ENCODE measurements at regions not wholly inside any gene's neighbourhood (a gene's known extent, or its start where the extent isn't known, plus 50 kb on each side); places are given as distances from the start of the nearest gene placed in this dataset.
A peak's percentile ranks its signal among the peaks of the same experiment; 100 is the strongest.

DNA sequence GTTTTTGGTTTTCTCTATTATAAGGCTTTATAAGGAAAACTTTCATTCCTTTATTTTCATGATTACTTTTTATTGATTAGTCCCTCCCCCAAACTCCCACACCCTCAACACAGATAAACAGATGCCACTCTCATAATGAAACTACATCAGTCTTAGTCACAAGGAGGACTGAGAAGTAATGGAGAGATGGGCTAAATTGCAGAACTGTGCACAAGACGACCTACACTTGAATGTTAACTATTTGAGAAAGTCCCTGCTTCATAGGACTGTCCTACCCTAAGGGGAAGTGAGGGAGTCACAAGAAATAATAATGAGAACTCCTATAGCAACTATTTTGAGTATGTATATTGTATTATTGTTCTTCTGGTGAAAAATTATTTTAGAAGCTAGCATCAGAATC, 360.8 kb downstream of the RBM43 start:
- DNase-seq (ENCODE audit: low read depth), result no peak

DNA sequence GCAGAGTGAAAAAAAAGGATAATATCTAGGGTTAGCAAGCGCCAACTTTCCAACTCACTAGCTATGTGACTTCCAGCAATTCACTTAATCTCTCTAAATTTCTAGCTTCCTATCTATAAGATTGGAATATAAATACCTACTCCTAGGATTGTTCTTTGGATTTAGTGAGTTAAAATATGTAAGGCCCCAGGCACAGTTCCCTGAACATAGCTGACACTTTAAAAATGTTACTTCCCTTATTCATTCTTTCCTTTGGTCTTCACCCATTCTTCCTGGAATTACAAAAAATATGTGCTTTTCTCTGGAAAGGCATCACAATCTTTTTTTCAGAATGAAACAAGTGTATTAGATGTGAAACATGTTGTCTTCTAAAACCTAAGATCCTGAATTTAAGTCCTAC, 365.7 kb downstream of the RBM43 start:
- no peak for DNase-seq (ENCODE audit: low read depth)

DNA sequence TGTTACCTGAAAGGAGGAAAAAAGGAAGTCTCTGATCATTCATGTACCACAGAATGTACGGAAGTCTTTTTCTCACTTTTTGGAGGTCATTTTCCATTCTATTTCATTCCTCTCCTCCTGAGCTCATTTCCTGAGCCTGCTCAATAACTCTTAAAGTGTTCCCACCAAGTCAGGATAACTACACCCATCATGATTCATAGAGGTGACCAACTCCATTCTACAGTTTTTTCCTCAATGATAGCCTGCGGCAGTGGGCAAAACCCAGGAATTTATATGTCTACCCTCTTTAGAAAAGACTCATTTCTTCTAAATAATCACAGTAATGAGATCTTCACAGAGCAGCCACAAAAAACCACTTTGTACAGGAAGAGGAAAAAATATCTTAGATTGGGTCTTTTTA, 372.5 kb downstream of the RBM43 start:
- no peak for DNase-seq (ENCODE audit: low read depth)

DNA sequence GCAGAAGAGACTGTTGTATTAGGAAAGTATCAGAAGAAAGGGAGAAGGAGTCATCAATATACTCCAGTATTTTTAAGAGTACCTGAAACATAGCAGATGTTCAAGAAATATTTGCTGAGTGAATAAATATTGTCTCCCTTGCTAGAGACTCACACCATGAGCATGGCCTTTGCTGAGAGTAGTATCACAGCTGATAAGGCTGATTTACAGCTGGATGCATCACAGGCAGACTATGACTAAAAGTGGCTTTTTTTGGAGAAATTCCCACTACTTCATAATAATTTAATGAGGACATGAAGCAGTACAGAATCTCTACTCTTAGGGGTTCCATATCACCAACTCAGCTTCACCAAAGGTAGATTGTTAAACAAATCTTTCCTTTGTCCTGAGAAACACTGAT, 373.3 kb downstream of the RBM43 start:
- no peak for DNase-seq (ENCODE audit: low read depth)

DNA sequence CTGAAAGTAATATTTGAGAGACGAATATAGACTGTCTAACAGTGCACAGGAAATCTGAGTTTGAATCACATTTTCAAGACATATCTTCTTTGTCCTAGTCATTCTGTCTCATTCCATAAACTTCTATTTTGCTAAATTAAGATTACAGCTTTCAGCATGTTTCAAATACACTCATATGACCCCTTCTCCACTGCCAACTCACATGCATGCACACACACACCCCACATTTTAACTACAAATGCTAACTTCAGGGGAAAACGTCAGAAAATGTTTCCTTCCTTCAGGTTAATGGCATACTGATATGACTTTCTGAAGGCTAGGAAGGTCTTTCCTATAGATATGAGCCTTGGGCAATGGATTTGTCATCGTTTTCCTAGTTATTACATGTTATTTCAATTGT, 373.7 kb downstream of the RBM43 start:
- DNase-seq (ENCODE audit: low read depth), result no peak

DNA sequence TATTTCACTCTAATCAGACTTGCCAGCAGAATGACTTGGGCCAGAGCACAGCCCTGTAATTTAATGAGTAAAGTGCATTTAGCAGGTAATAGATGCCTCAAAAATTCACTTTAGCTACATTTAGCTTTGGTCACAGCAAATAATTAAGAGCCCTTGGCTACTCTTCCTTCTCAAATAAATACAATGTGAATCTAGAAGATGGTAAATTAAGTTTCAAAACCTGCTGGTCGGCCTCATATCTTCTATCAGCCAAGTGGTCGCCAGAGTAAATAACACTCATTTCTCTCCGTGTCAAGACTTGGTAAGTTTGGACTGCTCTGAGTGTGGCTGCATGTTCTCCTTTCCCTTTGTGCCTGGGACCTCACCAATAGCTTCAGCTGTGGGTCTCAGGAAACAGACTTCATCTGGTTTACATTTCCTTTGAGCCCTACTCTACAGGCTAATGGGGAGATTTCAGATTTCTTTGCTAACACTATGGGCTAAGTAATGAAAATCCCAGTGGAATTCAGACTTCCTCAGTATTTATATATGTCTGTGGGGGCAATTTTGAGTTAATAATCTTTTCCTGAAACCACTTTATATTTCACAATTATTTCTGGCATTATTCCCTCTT, 375.8 kb downstream of the RBM43 start:
- DNase-seq (ENCODE audit: low read depth), result no peak

DNA sequence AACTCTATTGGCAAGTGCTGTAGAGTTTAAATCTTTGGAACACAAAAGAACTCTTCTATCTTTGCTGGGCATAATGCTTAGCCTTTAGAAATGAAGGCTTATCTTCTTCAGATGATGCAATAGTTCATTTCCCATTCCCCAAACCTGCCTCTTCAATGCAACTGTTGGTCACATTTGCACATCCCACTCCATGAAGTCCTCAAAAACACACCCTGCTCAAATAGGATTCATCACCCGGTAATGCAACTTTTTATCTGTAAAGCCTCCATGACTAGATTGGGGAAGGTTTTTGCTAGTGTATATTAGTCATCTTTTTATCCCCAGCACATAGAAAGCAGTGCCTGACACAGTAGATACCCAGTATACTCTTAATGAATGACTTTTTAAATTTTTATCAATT, 376.4 kb downstream of the RBM43 start:
- peak; percentile 6 for DNase-seq (ENCODE audit: low read depth)

DNA sequence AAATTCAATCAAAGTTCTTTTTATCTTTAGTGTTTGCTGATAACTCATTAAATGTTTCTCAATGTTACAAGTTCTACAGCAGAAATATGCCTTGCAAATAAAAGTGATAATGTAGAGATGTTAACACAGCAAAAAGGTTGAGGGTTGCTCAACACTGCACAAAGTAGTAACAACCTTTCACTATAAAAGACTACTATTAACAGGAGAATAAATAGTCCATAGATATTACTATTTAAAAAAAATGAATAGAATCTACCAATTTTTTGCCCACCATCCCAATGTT, 378.1 kb downstream of the RBM43 start:
- no peak for DNase-seq (ENCODE audit: low read depth)

DNA sequence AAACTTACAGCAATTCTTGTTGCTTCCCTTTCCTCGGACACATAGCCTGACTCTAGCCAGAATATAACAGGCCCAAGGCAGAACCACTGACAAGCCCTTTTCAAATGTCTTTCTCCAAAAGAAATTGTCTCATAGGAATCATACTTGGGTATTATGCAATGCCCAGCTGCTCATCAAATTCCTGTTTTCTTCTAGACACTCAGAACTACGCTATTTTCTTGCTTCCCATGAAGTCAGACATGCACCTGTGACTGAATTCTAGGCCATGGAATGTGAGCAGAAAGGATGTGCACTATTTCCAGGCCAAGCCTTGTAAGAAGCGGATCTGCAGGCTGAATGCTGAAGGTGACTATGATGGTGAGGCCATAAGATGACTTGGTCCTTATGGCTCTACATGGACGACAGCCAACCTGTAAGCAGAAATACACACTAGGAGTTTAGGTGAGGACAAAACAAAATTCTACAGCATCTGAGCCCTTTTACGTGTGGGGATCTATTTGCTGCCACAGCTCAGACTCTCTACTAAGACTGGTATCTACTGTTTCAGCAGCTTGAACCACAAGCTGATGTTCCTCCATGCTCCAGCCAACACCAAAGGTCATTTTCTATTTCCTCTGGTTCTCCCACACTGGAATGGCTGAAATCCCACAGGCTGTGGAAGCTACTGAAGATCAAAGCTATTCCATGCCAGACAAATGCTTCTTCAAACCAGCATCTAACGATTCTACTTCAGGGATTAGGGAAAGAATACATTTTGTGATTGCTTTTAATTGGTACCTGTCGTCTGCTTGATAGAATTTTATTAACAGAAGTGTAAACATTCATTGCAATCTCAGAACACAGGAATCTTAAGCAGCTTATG, 378.7 kb downstream of the RBM43 start:
- DNase-seq (ENCODE audit: low read depth), result no peak

DNA sequence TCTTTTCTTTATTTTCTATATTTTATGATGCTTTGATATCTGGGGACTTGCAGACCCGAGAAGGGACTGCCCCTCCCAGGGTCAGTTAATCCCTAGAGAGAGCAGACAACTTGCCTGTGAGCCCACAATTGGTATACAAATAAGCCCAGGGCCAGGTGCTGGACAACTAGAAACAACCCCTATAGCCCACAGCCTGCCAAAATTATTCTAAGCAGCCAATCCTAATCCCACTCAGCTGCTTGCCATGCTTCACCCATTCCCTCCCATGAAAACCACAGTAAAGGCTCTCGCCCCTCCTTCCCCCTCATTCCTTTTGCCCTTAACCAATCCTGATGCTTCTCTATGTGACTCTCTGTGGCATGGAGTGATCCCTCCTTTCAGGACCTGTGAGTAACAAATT, 380.7 kb downstream of the RBM43 start:
- DNase-seq (ENCODE audit: low read depth), result no peak

DNA sequence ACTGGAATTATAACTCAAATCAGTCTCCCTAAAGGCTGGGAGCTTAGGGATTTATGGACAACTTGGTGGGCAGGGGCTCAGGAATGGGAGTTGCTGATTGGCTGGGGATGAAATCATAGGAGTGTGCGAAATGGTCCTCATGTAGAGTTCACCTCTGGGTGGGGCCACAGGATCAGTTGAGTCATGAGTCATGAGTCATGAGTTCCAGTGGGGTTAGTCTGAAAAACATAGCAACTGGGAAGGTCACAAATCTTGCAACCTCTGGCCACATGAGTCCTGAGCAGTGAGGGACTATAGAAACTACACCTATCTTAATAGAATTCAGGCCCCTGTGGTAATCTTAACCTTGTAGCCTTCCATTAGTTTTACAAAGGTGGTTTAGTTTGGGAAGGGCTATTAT, 383.3 kb downstream of the RBM43 start:
- peak; percentile 59 for DNase-seq (ENCODE audit: low read depth)

DNA sequence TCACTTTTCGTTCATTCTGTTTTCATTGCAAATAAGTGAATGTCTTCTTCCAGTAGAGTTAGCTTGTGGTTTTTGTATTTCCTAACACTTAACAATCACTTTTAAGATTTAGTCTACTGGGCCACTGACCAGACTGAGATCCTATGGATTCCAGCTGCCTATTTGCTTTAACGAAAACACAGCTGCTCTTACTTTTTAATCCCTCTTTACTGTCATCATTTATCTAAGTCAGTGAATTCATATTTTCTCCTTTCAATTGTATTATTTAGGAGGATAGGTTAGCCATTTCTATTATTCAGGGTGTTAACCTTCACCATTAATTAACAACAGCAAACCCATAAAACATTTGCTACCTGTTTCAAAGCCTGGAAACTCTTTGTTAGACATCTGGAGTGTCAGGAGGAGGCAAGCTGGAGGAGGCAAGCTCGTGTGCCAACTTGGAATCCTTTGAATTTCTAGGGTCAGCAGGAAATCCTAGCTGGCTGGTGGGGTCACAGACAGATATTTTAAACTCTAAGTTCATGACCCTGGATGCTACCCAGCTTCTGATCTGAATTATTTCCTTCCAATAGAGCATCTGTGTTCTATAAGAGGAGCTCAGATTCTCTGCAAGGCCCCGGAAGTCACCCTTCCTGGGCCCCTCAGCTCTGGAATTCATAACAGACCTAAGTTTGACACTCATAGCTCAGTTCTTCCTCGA, 385.3 kb downstream of the RBM43 start:
- peak; percentile 6 for DNase-seq (ENCODE audit: low read depth)

DNA sequence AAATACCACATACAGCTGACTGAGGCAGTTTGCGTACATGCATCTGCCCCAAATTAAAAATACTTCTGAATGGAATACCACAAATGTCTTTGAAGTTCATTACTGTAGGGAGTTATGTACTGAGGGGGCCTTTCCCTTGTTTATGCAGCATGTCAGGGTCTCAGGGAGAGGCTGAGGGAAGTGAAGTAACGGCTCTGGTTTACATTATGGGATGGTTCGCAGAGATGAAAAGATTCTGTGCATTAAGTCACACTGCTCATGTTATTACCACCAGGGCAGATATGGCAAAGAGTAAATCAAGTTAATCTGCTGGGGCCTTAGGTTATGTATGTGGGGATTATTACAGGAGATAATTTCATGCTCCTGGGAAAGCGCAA, 385.9 kb upstream of the RND3 start:
- DNase-seq (ENCODE audit: low read depth), result no peak

DNA sequence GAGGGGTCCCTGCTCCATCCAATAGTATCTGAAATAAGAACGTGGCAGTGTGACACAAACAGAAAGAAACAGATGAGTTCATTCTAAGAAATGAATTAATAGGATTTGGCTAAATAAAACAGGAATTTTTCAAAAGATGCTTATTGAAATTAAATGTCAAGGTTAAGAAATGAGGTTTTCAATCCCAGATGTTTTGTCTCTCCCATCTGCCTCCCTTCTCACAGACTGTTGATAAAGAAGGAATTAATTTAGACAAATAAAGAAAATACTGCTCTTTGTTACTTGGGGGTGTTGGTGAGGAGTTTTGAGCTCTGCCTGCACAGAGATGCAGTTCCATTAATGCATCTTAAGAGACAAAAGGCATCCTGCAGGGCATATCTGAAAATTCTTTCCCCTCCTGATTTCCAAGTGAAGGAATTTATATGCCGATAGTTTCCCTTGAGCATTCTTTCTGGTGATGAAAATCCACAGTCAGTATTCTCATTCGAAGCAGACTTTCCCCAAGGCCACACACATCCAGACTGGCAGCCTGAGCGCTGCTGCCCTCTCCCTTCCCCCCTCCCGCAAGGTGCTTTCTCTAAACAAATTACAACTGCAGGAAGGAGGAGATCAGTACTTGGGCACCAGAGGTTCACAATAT, 385.4 kb upstream of the RND3 start:
- DNase-seq (ENCODE audit: low read depth), result no peak

DNA sequence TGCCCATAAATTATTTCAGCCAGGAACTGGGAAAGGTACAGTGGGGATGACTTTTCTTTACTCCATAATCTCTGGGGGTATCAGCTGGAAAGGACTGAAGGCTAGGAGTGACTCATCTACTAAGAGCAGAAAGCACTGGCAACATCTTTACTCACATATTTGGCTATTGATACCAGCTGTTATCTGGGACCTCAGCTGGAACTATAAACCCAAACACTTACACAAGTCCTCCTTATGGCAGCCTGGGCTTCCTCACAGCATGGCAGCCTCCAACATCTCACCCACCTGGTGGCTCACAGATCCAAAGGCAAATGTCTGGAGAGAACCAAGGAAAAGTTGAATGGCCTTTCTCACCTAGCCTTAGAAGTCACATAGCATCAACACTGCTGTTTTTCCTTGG, 379.0 kb upstream of the RND3 start:
- peak; percentile 16 for DNase-seq (ENCODE audit: low read depth)

DNA sequence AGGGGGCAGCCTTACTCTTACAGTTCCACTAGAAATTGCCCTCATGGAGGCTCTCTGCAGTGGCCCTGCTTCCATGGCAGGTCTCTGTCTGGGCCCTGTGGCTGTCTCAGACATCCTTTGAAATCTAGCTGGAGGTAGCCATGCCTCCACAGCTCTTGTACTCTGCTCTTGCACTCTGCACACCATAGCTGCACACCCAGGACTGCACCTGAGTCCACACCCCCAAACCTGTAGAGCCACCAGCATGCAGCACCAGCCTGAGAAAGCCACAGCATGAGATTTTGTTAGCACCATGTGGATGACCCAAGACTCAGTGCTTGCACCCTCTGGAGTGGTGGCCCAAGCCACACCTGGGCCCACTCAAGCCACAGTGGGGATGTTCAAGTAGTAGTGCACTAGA, 376.2 kb upstream of the RND3 start:
- no peak for DNase-seq (ENCODE audit: low read depth)

DNA sequence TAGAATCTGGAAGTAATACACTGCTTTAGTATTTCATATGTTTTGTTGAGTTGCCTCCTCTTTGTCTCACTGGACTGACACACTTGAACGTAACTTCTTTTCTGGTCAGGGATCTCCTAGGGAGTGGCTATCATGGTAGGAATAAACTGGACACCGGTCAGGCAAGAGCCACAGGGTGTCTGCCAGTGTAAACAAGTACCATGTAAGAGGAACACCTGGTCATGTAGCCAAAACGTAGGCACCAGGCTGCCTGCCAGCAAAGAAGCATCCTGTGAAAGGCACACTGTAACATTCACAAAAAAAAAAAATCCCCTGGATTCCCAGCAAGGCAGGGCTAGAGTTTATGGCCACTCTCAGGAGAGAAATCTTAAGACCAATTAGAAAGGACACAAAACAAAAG, 372.8 kb upstream of the RND3 start:
- no peak for DNase-seq (ENCODE audit: low read depth)

DNA sequence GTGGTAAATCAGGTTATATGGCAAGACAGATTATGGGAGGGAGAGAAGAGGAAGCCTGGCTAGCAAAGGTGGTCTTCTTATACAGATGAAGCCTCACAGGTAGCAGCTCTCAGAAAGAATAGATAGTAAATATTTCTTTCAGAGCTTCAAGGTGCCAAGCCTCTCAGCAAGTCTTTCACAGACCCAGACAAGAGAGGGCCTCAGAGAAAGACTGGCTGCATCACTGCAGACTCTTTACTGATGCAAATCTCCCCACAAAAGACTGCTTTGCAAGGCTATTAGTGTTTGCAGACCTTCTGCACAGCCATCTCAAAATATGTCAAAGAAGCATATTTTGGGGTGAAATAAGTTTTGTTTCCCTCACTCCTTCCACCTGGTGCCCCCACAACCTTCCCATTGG, 372.4 kb upstream of the RND3 start:
- DNase-seq (ENCODE audit: low read depth), result no peak

DNA sequence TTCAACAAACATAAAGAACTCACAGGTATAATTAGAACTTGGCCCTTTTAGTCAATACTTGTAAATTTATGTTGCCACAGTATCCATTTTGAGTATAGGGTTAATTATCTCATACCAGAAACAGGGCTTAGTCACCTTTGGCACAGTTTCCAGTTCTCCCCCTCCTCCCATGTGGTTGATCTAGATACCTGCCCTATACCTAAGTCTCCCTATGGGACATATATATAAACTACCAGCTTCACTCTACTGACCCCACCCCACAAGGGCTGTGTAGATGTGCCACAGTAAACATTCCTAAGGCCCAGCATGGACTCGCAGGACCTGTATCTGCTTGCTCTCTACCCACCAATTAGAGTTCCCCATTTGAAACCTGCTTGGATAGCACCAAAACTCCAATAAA, 371.7 kb upstream of the RND3 start:
- DNase-seq (ENCODE audit: low read depth), result no peak

DNA sequence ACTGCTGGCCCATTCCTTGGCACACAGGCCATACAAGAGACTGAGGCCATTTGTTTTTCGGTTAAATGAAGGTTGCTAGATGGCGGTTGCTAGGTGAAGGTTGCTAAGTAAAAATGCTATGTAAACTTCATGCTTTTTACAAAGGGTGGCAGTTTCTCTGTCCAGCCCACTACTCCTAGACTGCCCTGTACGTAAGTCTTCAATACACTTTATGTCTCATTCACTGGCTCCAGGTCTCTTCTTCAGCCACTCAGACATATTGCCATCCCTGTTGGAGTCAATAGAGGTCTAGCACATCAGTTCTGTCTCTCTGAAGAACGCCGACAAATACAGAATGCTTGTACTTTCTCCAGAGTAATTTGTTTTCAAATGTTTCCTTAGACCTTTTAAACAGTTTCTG, 370.9 kb upstream of the RND3 start:
- no peak for DNase-seq (ENCODE audit: low read depth)

DNA sequence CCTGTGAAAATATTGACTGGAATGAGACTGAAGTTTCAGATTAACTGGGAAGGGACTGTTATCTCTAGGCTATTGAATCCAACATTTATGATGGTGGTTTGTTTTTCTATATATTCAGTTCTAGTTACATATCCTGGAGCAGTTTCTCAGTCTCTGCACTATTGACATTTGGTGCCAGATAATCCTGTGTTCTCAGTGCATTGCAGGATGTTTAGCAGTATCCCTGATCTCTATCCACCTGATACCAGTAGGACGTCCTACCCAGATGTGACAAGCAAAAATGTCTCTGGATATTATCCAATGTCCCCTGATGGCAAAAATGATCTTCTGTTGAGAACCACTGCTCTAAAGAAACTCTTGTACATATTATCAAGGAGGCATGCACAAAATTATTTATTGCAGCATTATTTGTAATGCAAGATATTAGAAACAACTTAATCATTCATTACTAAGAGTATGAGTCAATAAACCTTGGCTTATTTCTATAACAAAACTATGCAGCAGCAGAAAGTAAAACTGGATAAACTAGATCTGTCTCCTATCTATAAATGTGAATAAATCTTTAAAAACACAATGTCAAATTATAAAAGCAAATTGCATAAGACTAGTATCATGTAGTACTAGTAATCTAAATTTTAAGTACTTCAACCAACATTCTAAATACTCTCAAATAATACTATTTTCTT, 369.3 kb upstream of the RND3 start:
- no peak for DNase-seq (ENCODE audit: low read depth)

DNA sequence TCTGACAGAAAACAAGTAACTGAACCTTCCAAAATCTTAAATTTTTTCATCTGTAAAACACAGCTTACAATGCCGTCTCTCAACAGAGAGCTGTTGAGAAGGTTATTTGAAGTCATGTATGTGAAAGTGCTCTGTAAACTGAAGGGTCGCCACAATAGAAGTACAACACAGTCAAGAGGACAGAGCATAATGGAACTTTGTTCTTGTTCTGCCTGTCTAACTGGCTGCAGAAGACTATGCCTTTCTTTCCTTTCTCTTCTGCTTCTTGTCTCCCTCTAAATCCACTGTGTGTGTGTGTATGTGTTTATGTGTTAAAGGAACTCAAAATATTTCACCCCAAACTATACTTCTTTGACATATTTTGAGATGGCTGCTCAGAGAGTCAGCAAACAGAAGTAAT, 365.8 kb upstream of the RND3 start:
- no peak for DNase-seq (ENCODE audit: low read depth)

DNA sequence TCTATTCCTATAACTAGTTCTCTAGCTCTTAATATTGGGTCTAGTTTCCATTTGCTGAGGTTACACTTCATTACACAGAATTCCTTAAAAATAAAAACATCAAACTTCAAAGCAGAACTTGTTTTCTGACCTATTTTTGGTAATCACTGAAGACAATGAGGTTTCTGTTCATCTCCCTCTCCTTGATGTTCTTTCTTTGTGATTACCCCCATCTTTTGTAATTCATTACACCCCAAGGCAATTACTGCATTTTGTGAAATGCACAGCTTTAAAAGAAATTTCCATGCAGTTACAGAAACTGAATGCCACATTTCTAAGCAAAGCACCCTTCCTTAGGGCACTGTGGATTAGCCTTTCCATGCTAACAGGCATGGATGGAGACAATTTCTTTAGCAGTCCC, 363.2 kb upstream of the RND3 start:
- no peak for DNase-seq (ENCODE audit: low read depth)

Data from stromal cell of bone marrow (primary cell).